CD8-positive, alpha-beta memory T cell (primary cell): ENCODE measurements at regions not wholly inside any gene's neighbourhood (a gene's known extent, or its start where the extent isn't known, plus 50 kb on each side); places are given as distances from the start of the nearest gene placed in this dataset.

Source experiments
- CTCF ChIA-PET: fragments of 350-600 bp; sonication (Branson Sonifier 250); formaldehyde crosslinking; loops from one replicate; lab custom pipeline; 2021; ENCODE audit warnings: antibody characterized with exemption; lab: Charles Lee
- POLR2A ChIA-PET: fragments of 350-600 bp; sonication (Branson Sonifier 250); formaldehyde crosslinking; loops from one replicate; lab custom pipeline; 2021; ENCODE audit warnings: antibody characterized with exemption; lab: Charles Lee
- DNase-seq, 5 donors: peaks; one replicate each; pipeline versions ENCODE4 v3.0.0 to v3.0.0-alpha.2; 2020 to 2022; ENCODE audit warnings: mixed read lengths in 1 of 5
- H3K27ac ChIP-seq: one replicate; pipeline ENCODE4 v1.7.0; 2013; ENCODE audit warnings: low read depth, mild to moderate bottlenecking, low read length, moderate library complexity
- H3K27me3 ChIP-seq: 2 replicates; pipeline ENCODE4 v1.7.0; 2013; ENCODE audit warnings: low read length, mild to moderate bottlenecking; ENCODE audit not compliant: insufficient read depth, poor library complexity, severe bottlenecking
- H3K36me3 ChIP-seq: 2 replicates; pipeline ENCODE4 v1.7.0; 2013; ENCODE audit warnings: mild to moderate bottlenecking, low read length, moderate library complexity; ENCODE audit not compliant: insufficient read depth
- H3K4me1 ChIP-seq: 2 replicates; pipeline ENCODE4 v1.7.0; 2013; ENCODE audit warnings: mild to moderate bottlenecking, low read length, moderate library complexity; ENCODE audit not compliant: insufficient read depth
- H3K4me3 ChIP-seq: 2 replicates; pipeline ENCODE4 v1.7.0; 2013; ENCODE audit warnings: mild to moderate bottlenecking, low read length
- H3K9me3 ChIP-seq: 2 replicates; pipeline ENCODE4 v1.7.0; 2013; ENCODE audit warnings: mild to moderate bottlenecking, low read length
- H3K27ac Mint-ChIP-seq, 8 donors: one replicate each; pipeline ENCODE4 v1.8.0; 2020 to 2021; ENCODE audit warnings: mixed read lengths in 8 of 8, mild to moderate bottlenecking in 6 of 8, inconsistent platforms in 3 of 8, moderate library complexity in 3 of 8
- H3K27me3 Mint-ChIP-seq, 2 donors: one replicate each; pipeline ENCODE4 v1.8.0; 2020 to 2021; ENCODE audit warnings: mixed read lengths in 2 of 2, mild to moderate bottlenecking in 1 of 2, moderate library complexity in 1 of 2
- H3K36me3 Mint-ChIP-seq, 3 donors: one replicate each; pipeline ENCODE4 v1.8.0; 2020 to 2021; ENCODE audit warnings: mixed read lengths in 3 of 3, inconsistent platforms in 1 of 3, mild to moderate bottlenecking in 1 of 3
- H3K4me1 Mint-ChIP-seq, 3 donors: one replicate each; pipeline ENCODE4 v1.8.0; 2020 to 2021; ENCODE audit warnings: mixed read lengths in 3 of 3, inconsistent platforms in 1 of 3, mild to moderate bottlenecking in 1 of 3
- H3K4me3 Mint-ChIP-seq, 7 donors: one replicate each; pipeline ENCODE4 v1.8.0; 2020 to 2021; ENCODE audit warnings: mixed read lengths in 7 of 7, mild to moderate bottlenecking in 6 of 7, moderate library complexity in 4 of 7, inconsistent platforms in 2 of 7
- H3K9me3 Mint-ChIP-seq, 5 donors: one replicate each; pipeline ENCODE4 v1.8.0; 2020 to 2022; ENCODE audit warnings: mixed read lengths in 5 of 5, mild to moderate bottlenecking in 3 of 5, moderate library complexity in 2 of 5, inconsistent platforms in 1 of 5

- no peak for DNase-seq
- Histone ChIP-seq H3K27ac (no peak overlapping the region), H3K36me3 (no peaks in the 10 kb centered on the region), H3K4me1 (no peaks in the 10 kb centered on the region), H3K27me3 (no peaks in the 10 kb centered on the region), H3K9me3 (peaks cover 4% of the 10 kb centered on the region), H3K4me3 (no peak overlapping the region)
- peaks cover 0 to 17% (median 0%) of the 10 kb centered on the region in 3 donors for H3K36me3 Mint-ChIP-seq
- peaks cover 7 to 22% of the 10 kb centered on the region in 2 donors for H3K27me3 Mint-ChIP-seq
- CTCF ChIA-PET = no interaction called here
- no peak overlapping the region for H3K27ac Mint-ChIP-seq
- H3K4me1 Mint-ChIP-seq = no peaks in the 10 kb centered on the region
- no peak overlapping the region for H3K4me3 Mint-ChIP-seq
- POLR2A ChIA-PET = no interaction called here
- peaks cover 8 to 20% (median 16%) of the 10 kb centered on the region in 5 donors for H3K9me3 Mint-ChIP-seq
Measured at GRCh38 chr15:62257996-62258521, 93.0 kb upstream of the C2CD4B start.

- Mint-ChIP-seq H3K27me3 (peaks cover 4 to 9% of the 10 kb centered on the region in 2 donors), H3K27ac (no peak overlapping the region), H3K4me1 (no peaks in the 10 kb centered on the region), H3K36me3 (peaks cover 0 to 25% (median 0%) of the 10 kb centered on the region in 3 donors), H3K9me3 (peaks cover 10 to 43% (median 21%) of the 10 kb centered on the region in 5 donors), H3K4me3 (no peak overlapping the region)
- H3K9me3 ChIP-seq = peaks cover 4% of the 10 kb centered on the region
- H3K4me3 ChIP-seq = no peak overlapping the region
- ChIA-PET CTCF (interaction anchor here (0.7 kb wide), 1 partner anchor 31 kb away, joined by 3 read pairs; no protein-coding TSS in a partner anchor), POLR2A (no interaction called here)
- no peaks in the 10 kb centered on the region for H3K27me3 ChIP-seq
- no peaks in the 10 kb centered on the region for H3K36me3 ChIP-seq
- no peaks in the 10 kb centered on the region for H3K4me1 ChIP-seq
- DNase-seq = no peak
- H3K27ac ChIP-seq = no peak overlapping the region
Measured at GRCh38 chr15:62262305-62262941, 97.3 kb upstream of the C2CD4B start.

- Histone ChIP-seq H3K36me3 (no peaks in the 10 kb centered on the region), H3K4me3 (no peak overlapping the region), H3K27me3 (no peaks in the 10 kb centered on the region), H3K4me1 (no peaks in the 10 kb centered on the region), H3K27ac (no peak overlapping the region), H3K9me3 (peaks cover 6% of the 10 kb centered on the region)
- Mint-ChIP-seq H3K9me3 (peaks cover 22 to 60% (median 33%) of the 10 kb centered on the region in 5 donors), H3K4me1 (no peaks in the 10 kb centered on the region), H3K27me3 (peaks cover 4 to 13% of the 10 kb centered on the region in 2 donors), H3K36me3 (peaks cover 0 to 38% (median 2%) of the 10 kb centered on the region in 3 donors), H3K4me3 (no peak overlapping the region), H3K27ac (no peak overlapping the region)
- DNase-seq = no peak
- ChIA-PET POLR2A (no interaction called here), CTCF (no interaction called here)
Measured at GRCh38 chr15:62264196-62264595, 99.1 kb upstream of the C2CD4B start.

GRCh38 chr15:62269504-62269903 lies 104.4 kb upstream of the C2CD4B start:
- H3K4me3 Mint-ChIP-seq = no peak overlapping the region
- H3K4me3 ChIP-seq = no peak overlapping the region
- no peaks in the 10 kb centered on the region for H3K36me3 ChIP-seq
- peaks cover 0 to 25% (median 2%) of the 10 kb centered on the region in 3 donors for H3K36me3 Mint-ChIP-seq
- POLR2A ChIA-PET = no interaction called here
- DNase-seq = no peak
- H3K27me3 Mint-ChIP-seq = peaks cover 12 to 18% of the 10 kb centered on the region in 2 donors
- no peaks in the 10 kb centered on the region for H3K27me3 ChIP-seq
- no peak overlapping the region for H3K27ac ChIP-seq
- no peaks in the 10 kb centered on the region for H3K4me1 ChIP-seq
- H3K9me3 Mint-ChIP-seq = peaks cover 24 to 62% (median 37%) of the 10 kb centered on the region in 5 donors
- no peaks in the 10 kb centered on the region for H3K4me1 Mint-ChIP-seq
- H3K9me3 ChIP-seq = peaks cover 6% of the 10 kb centered on the region
- no peak overlapping the region for H3K27ac Mint-ChIP-seq
- CTCF ChIA-PET = no interaction called here

- Mint-ChIP-seq H3K27ac (no peak overlapping the region), H3K9me3 (peaks cover 24 to 61% (median 37%) of the 10 kb centered on the region in 5 donors), H3K36me3 (peaks cover 0 to 25% (median 2%) of the 10 kb centered on the region in 3 donors), H3K4me3 (no peak overlapping the region), H3K4me1 (no peaks in the 10 kb centered on the region), H3K27me3 (peaks cover 12 to 15% of the 10 kb centered on the region in 2 donors)
- H3K27ac ChIP-seq = no peak overlapping the region
- H3K4me1 ChIP-seq = no peaks in the 10 kb centered on the region
- no peaks in the 10 kb centered on the region for H3K27me3 ChIP-seq
- no peaks in the 10 kb centered on the region for H3K36me3 ChIP-seq
- CTCF ChIA-PET = no interaction called here
- no peak for DNase-seq
- no peak overlapping the region for H3K4me3 ChIP-seq
- peaks cover 6% of the 10 kb centered on the region for H3K9me3 ChIP-seq
- POLR2A ChIA-PET = no interaction called here
Measured at GRCh38 chr15:62270216-62270921, 105.3 kb upstream of the C2CD4B start.

- no peak for DNase-seq
- no peak overlapping the region for H3K27ac ChIP-seq
- H3K27me3 Mint-ChIP-seq = peaks cover 16 to 19% of the 10 kb centered on the region in 2 donors
- POLR2A ChIA-PET = no interaction called here
- H3K36me3 Mint-ChIP-seq = peaks cover 0 to 20% (median 2%) of the 10 kb centered on the region in 3 donors
- CTCF ChIA-PET = no interaction called here
- no peaks in the 10 kb centered on the region for H3K27me3 ChIP-seq
- H3K9me3 ChIP-seq = peaks cover 6% of the 10 kb centered on the region
- H3K4me3 ChIP-seq = no peak overlapping the region
- H3K4me3 Mint-ChIP-seq = no peak overlapping the region
- no peaks in the 10 kb centered on the region for H3K36me3 ChIP-seq
- no peaks in the 10 kb centered on the region for H3K4me1 ChIP-seq
- H3K9me3 Mint-ChIP-seq = peaks cover 20 to 48% (median 39%) of the 10 kb centered on the region in 5 donors
- no peaks in the 10 kb centered on the region for H3K4me1 Mint-ChIP-seq
- no peak overlapping the region for H3K27ac Mint-ChIP-seq
Measured at GRCh38 chr15:62272290-62272689, 107.2 kb upstream of the C2CD4B start.

- DNase-seq = no peak
- Mint-ChIP-seq H3K4me1 (no peaks in the 10 kb centered on the region), H3K36me3 (peaks cover 0 to 3% (median 0%) of the 10 kb centered on the region in 3 donors), H3K27ac (no peak overlapping the region), H3K9me3 (peaks cover 3 to 15% (median 7%) of the 10 kb centered on the region in 5 donors), H3K4me3 (no peak overlapping the region), H3K27me3 (peaks cover 10 to 36% of the 10 kb centered on the region in 2 donors)
- H3K4me3 ChIP-seq = no peak overlapping the region
- H3K27me3 ChIP-seq = no peaks in the 10 kb centered on the region
- ChIA-PET POLR2A (no interaction called here), CTCF (no interaction called here)
- no peaks in the 10 kb centered on the region for H3K36me3 ChIP-seq
- no peaks in the 10 kb centered on the region for H3K9me3 ChIP-seq
- no peak overlapping the region for H3K27ac ChIP-seq
- no peaks in the 10 kb centered on the region for H3K4me1 ChIP-seq
Measured at GRCh38 chr15:62275831-62276230, 110.7 kb upstream of the C2CD4B start.

- no peaks in the 10 kb centered on the region for H3K4me1 Mint-ChIP-seq
- peaks cover 0 to 3% (median 0%) of the 10 kb centered on the region in 5 donors for H3K9me3 Mint-ChIP-seq
- no peak overlapping the region for H3K27ac Mint-ChIP-seq
- ChIA-PET CTCF (no interaction called here), POLR2A (no interaction called here)
- Histone ChIP-seq H3K4me3 (no peak overlapping the region), H3K27ac (no peak overlapping the region), H3K36me3 (no peaks in the 10 kb centered on the region), H3K9me3 (no peaks in the 10 kb centered on the region), H3K27me3 (no peaks in the 10 kb centered on the region), H3K4me1 (no peaks in the 10 kb centered on the region)
- DNase-seq = no peak
- peaks cover 7 to 34% of the 10 kb centered on the region in 2 donors for H3K27me3 Mint-ChIP-seq
- H3K36me3 Mint-ChIP-seq = no peaks in the 10 kb centered on the region
- no peak overlapping the region for H3K4me3 Mint-ChIP-seq
Measured at GRCh38 chr15:62277816-62278394, 112.8 kb upstream of the C2CD4B start.
